HCT116 (cell line): ENCODE measurements at regions not wholly inside any gene's neighbourhood (a gene's known extent, or its start where the extent isn't known, plus 50 kb on each side); places are given as distances from the start of the nearest gene placed in this dataset.

Experiments used
- ATF3 ChIP-seq: IDR thresholded peaks from 2 replicates; pipeline ENCODE4 v1.6.1; 2012
- CBX3 ChIP-seq: IDR thresholded peaks from 2 replicates; pipeline ENCODE4 v1.6.1; 2012; ENCODE audit warnings: low read depth
- CTCF ChIP-seq, 3 experiments: fragments of 200-600 bp in 1 of 3; sonication (generic) in 1 of 3; IDR thresholded peaks in 2 of 3; conservative IDR thresholded peaks in 1 of 3; 2 replicates each; pipeline ENCODE4 v1.5.1; 2012 to 2017; ENCODE audit warnings: low read depth in 2 of 3, low read length in 2 of 3, antibody characterized with exemption in 1 of 3, borderline replicate concordance in 1 of 3, control low read depth in 1 of 3, mild to moderate bottlenecking in 1 of 3, mixed read lengths in 1 of 3, mixed run types in 1 of 3, moderate library complexity in 1 of 3; ENCODE audit not compliant: insufficient read depth in 1 of 3
- EGR1 ChIP-seq: IDR thresholded peaks from 2 replicates; pipeline ENCODE4 v1.6.1; 2012; ENCODE audit warnings: low read depth
- EZH2 ChIP-seq: fragments of 200-600 bp; sonication (generic); IDR thresholded peaks from 2 replicates; pipeline ENCODE4 v1.6.1; 2017; ENCODE audit warnings: antibody characterized with exemption, mixed run types
- JUND ChIP-seq: IDR thresholded peaks from 2 replicates; pipeline ENCODE4 v1.6.1; 2012
- POLR2A ChIP-seq: IDR thresholded peaks from 2 replicates; pipeline ENCODE4 v1.7.0; 2011; ENCODE audit warnings: borderline replicate concordance; ENCODE audit not compliant: insufficient read depth, insufficient read length; ENCODE audit errors: extremely low read depth
- REST ChIP-seq: IDR thresholded peaks from 2 replicates; pipeline ENCODE4 v1.6.1; 2012; ENCODE audit warnings: low read depth
- SIN3A ChIP-seq: IDR thresholded peaks from 2 replicates; pipeline ENCODE4 v1.6.1; 2012; ENCODE audit warnings: low read depth
- SP1 ChIP-seq: IDR thresholded peaks from 2 replicates; pipeline ENCODE4 v1.6.1; 2012; ENCODE audit warnings: low read depth
- TCF7L2 ChIP-seq: IDR thresholded peaks from 2 replicates; pipeline ENCODE4 v1.7.0; 2011; ENCODE audit warnings: borderline replicate concordance, inconsistent platforms; ENCODE audit not compliant: insufficient read depth, insufficient read length; ENCODE audit errors: extremely low read depth
- ZNF274 ChIP-seq: fragments of 200-500 bp; sonication (Bioruptor generic); IDR thresholded peaks from 2 replicates; pipeline ENCODE4 v1.6.1; 2014; ENCODE audit warnings: mild to moderate bottlenecking, low read depth, low read length, inconsistent platforms

- TF ChIP-seq CTCF (IDR thresholded peaks at IDR 0.05 in 2 of 3, conservative IDR thresholded peaks at IDR 0.05 in 1 of 3; ENCODE audit: borderline replicate concordance in 1 of 3, insufficient read depth in 1 of 3, low read depth in 2 of 3, low read length in 2 of 3) (no peak), EZH2 (no peak), ZNF274 (no peak), TCF7L2 (no peak), CBX3 (no peak), SIN3A (no peak), POLR2A (no peak), ATF3 (no peak), REST (no peak), EGR1 (no peak), SP1 (no peak), JUND (no peak)
These were observed 178.8 kb upstream of the PRDM1 start for GRCh38 chr6:105907301-105907700.
